ENCODE measurements at regions not wholly inside any gene's neighbourhood (a gene's known extent, or its start where the extent isn't known, plus 50 kb on each side); places are given as distances from the start of the nearest gene placed in this dataset.

DNA sequence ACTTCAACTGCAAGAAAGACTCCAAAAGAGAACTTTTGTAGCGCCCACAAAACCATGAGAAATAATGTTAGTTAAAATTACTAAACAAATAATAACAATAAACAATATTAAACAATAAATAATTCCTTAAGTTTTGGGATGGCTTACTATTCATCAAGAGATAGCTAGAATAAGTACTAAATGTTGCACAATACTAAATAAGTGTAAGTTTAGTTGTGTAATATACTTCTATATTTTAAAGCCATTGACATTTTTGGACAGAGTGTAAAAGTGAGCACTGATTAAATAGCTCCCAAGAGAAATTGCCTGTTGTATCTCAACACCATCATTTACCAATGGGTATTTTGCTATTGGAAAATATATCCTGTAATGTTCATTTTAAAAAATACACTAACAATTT is 166.7 kb downstream of the ALG10 start:
- no peaks in the 10 kb centered on the region for H3K36me3 ChIP-seq (ENCODE audit: insufficient read depth, low read length)
- H3K27ac ChIP-seq (ENCODE audit: low read depth, low read length): no peak overlapping the region
- no peak overlapping the region for H3K4me3 ChIP-seq (ENCODE audit: low read depth, low read length)
- H3K4me1 ChIP-seq (ENCODE audit: control insufficient read depth, insufficient read depth, low read length, unreplicated experiment): no peaks in the 10 kb centered on the region
- no peaks in the 10 kb centered on the region for H3K79me2 ChIP-seq (ENCODE audit: control insufficient read depth, insufficient read depth, low read length, unreplicated experiment)
- no peaks in the 10 kb centered on the region for H3K27me3 ChIP-seq (ENCODE audit: insufficient read depth, low read length)
- H2AFZ ChIP-seq (ENCODE audit: low read length, unreplicated experiment): no peak overlapping the region

DNA sequence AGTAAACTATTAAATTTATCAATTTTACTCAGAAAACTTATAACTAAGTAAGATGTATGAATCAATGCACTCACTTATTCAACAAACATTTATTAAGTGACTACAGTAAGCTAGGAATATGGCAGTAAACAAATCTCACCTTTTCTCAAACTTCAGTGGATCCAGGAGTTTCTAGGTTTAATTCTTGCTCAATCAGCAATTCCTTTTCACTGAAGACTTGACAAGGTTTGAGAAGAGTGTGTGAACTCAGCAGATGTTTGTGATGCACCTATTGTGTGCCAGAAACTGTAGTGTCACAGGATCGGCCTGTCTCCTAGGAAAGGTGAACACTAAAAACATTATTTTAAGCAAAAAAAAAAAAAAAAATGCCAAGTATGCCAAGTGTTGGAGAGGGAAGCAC is 167.8 kb downstream of the ALG10 start:
- no peaks in the 10 kb centered on the region for H3K79me2 ChIP-seq (ENCODE audit: control insufficient read depth, insufficient read depth, low read length, unreplicated experiment)
- no peaks in the 10 kb centered on the region for H3K27me3 ChIP-seq (ENCODE audit: insufficient read depth, low read length)
- H3K4me3 ChIP-seq (ENCODE audit: low read depth, low read length): no peak overlapping the region
- H3K36me3 ChIP-seq (ENCODE audit: insufficient read depth, low read length): no peaks in the 10 kb centered on the region
- no peak overlapping the region for H2AFZ ChIP-seq (ENCODE audit: low read length, unreplicated experiment)
- H3K4me1 ChIP-seq (ENCODE audit: control insufficient read depth, insufficient read depth, low read length, unreplicated experiment): no peaks in the 10 kb centered on the region
- no peak overlapping the region for H3K27ac ChIP-seq (ENCODE audit: low read depth, low read length)

DNA sequence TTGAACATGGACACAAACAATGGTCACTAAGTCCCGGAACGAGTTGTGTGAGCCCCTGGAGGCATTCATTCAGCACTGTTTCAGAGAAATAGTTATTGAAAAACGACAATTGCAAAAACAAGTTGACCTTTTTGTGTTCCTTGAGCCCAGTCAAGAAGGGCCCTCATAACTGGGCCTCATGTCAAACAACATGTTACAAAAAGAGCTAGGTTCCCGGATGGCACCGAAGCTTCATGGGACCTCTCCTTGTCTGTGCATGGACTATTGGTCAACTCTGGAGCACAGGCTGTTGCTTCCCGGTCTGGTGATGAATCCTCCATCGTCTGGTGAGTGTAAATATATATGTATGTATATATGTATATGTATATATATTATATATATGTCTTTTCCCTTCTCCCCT is 176.6 kb downstream of the ALG10 start:
- Histone ChIP-seq H2AFZ (ENCODE audit: low read length, unreplicated experiment) (no peak overlapping the region), H3K27me3 (ENCODE audit: insufficient read depth, low read length) (no peaks in the 10 kb centered on the region), H3K4me1 (ENCODE audit: control insufficient read depth, insufficient read depth, low read length, unreplicated experiment) (no peaks in the 10 kb centered on the region), H3K4me3 (ENCODE audit: low read depth, low read length) (no peak overlapping the region), H3K36me3 (ENCODE audit: insufficient read depth, low read length) (no peaks in the 10 kb centered on the region), H3K27ac (ENCODE audit: low read depth, low read length) (no peak overlapping the region), H3K79me2 (ENCODE audit: control insufficient read depth, insufficient read depth, low read length, unreplicated experiment) (no peaks in the 10 kb centered on the region)

DNA sequence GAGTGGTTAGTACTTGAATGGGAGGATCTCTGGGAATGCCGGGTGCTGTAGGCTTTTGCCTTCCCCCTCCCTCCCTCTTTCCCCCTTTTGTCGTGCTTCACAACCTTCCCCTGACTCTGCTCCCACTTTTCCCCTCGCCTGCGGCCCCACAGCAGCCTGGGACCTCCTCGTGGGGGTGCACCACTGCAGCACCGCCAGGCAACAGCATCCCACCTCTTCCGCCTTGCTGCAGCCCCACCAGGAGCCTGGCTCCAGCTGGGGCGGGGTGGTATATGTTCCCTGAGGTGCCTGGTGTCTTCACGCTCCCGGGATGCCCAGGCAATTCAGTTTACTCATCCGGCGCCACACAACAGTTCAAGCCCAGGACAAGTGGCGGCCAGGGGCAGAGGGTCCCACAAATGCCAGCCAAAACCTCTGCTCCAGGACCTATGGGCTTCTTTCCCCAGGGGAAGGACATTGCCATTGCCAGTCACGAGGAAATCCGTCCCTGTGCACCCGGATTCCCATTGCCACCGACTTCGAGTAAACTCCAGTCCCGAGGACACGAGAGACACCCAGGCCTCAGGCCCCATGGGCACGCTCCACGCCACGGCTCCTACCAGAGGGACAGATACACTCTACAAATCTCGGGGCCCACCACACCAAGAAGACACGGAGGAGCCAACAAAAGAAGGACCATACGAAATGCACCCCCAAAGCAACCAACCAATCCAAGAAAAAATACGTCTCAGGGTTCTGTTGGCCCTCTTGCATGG is 181.7 kb downstream of the ALG10 start:
- Histone ChIP-seq H3K27me3 (ENCODE audit: insufficient read depth, low read length) (no peaks in the 10 kb centered on the region), H2AFZ (ENCODE audit: low read length, unreplicated experiment) (no peak overlapping the region), H3K4me3 (ENCODE audit: low read depth, low read length) (no peak overlapping the region), H3K79me2 (ENCODE audit: control insufficient read depth, insufficient read depth, low read length, unreplicated experiment) (no peaks in the 10 kb centered on the region), H3K4me1 (ENCODE audit: control insufficient read depth, insufficient read depth, low read length, unreplicated experiment) (no peaks in the 10 kb centered on the region), H3K36me3 (ENCODE audit: insufficient read depth, low read length) (no peaks in the 10 kb centered on the region), H3K27ac (ENCODE audit: low read depth, low read length) (no peak overlapping the region)

DNA sequence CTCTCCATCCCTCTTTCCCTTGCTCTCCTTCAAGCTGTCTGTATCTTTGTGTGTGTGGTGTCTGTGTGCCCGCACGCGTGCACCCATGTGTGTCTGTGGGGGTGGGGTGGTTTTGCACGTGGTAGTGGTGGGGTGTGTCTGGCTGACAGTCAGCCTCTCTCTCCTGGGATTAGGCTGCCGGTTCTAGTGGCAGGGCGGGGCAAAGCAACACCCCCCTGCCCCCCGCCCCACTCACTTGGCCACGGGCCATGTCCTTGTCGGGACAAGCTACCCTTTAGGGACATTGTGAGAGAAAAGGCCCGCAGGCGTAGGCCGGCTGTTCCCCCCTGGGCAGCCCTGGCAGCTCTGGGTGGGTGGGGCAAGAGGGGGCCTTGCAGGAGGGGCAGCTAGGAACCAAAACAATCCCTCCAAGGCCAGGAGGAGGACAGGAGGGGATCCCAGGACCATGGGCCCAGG is 182.6 kb downstream of the ALG10 start:
- Histone ChIP-seq H2AFZ (ENCODE audit: low read length, unreplicated experiment) (no peak overlapping the region), H3K79me2 (ENCODE audit: control insufficient read depth, insufficient read depth, low read length, unreplicated experiment) (no peaks in the 10 kb centered on the region), H3K4me3 (ENCODE audit: low read depth, low read length) (no peak overlapping the region), H3K27ac (ENCODE audit: low read depth, low read length) (no peak overlapping the region), H3K36me3 (ENCODE audit: insufficient read depth, low read length) (no peaks in the 10 kb centered on the region), H3K27me3 (ENCODE audit: insufficient read depth, low read length) (no peaks in the 10 kb centered on the region), H3K4me1 (ENCODE audit: control insufficient read depth, insufficient read depth, low read length, unreplicated experiment) (no peaks in the 10 kb centered on the region)

DNA sequence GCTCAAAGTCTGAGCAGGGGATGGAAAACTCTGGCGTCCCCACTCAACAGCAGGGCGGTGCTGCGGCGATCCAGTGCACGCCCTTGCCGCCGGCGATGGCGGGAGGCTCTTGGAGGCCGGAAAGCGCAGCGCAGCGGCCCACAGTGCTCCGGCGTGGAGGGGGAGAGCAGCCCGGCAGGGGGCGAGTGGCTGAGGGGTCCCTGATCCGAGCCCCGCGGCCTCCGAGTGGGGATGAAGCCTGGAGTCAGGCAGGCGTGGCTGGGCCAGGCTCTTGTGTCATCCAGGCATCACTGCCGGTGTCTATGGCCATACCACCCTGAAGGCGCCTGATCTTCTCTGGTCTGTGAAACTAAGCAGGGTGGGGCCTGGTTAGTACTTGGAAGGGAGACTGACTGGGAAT is 183.1 kb downstream of the ALG10 start:
- H3K27ac ChIP-seq (ENCODE audit: low read depth, low read length): no peak overlapping the region
- H2AFZ ChIP-seq (ENCODE audit: low read length, unreplicated experiment): no peak overlapping the region
- no peak overlapping the region for H3K4me3 ChIP-seq (ENCODE audit: low read depth, low read length)
- H3K79me2 ChIP-seq (ENCODE audit: control insufficient read depth, insufficient read depth, low read length, unreplicated experiment): no peaks in the 10 kb centered on the region
- H3K4me1 ChIP-seq (ENCODE audit: control insufficient read depth, insufficient read depth, low read length, unreplicated experiment): no peaks in the 10 kb centered on the region
- no peaks in the 10 kb centered on the region for H3K36me3 ChIP-seq (ENCODE audit: insufficient read depth, low read length)
- no peaks in the 10 kb centered on the region for H3K27me3 ChIP-seq (ENCODE audit: insufficient read depth, low read length)

DNA sequence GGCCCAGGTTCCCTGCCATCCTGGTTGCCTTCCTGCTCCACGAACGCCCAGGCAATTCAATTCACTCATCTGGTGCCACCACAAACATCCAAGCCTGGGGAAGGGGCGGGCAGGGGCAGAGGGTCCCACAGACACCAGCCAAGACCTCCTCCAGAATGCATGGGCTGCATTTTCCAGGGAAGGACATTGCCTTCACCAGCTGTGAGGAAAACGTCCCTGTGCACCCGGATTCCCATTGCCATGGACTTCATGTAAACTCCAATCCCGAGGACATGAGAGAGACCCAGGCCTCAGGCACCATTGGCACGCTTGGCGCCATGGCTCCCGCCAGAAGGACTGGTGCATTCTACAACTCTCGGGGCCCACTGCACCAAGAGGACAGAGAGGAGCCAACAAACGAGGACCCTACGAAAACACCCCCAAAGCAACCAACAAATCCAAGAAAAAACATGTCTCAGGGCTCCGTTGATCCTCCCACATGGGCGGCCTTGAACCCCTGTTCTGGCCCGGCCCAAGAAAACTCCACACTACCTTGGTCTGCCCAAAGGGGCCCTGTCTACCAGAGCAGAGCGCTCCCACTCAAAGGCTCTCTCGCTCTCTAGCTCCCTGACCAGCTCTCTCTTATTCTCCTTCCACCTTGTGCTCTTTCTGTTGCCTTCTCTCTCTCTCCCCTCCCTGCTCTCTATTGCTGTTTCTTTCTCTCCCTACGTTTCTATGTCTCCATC is 183.9 kb downstream of the ALG10 start:
- no peaks in the 10 kb centered on the region for H3K79me2 ChIP-seq (ENCODE audit: control insufficient read depth, insufficient read depth, low read length, unreplicated experiment)
- no peak overlapping the region for H2AFZ ChIP-seq (ENCODE audit: low read length, unreplicated experiment)
- no peaks in the 10 kb centered on the region for H3K4me1 ChIP-seq (ENCODE audit: control insufficient read depth, insufficient read depth, low read length, unreplicated experiment)
- no peak overlapping the region for H3K27ac ChIP-seq (ENCODE audit: low read depth, low read length)
- no peaks in the 10 kb centered on the region for H3K36me3 ChIP-seq (ENCODE audit: insufficient read depth, low read length)
- no peak overlapping the region for H3K4me3 ChIP-seq (ENCODE audit: low read depth, low read length)
- no peaks in the 10 kb centered on the region for H3K27me3 ChIP-seq (ENCODE audit: insufficient read depth, low read length)

DNA sequence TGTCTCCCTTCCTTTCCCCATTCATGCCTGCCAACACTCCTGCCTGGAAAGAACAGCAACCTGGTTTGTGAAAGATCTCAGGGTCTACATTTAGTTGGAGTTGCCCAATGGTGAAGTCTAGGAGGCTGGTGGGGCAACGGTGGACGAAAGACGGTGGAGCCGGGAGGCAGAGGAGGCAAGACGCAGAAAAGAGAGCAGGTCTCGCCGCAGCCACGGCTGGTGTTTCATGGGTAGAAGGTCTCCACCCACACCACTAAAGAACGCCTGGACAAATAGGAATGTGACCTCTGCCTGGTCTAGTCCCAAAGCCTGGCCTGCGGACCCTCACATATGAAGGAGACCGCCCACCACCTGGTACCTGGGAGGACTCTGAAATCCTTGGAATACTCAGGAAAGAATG is 185.6 kb downstream of the ALG10 start:
- no peak overlapping the region for H3K4me3 ChIP-seq (ENCODE audit: low read depth, low read length)
- H3K27ac ChIP-seq (ENCODE audit: low read depth, low read length): no peak overlapping the region
- H3K27me3 ChIP-seq (ENCODE audit: insufficient read depth, low read length): no peaks in the 10 kb centered on the region
- no peaks in the 10 kb centered on the region for H3K4me1 ChIP-seq (ENCODE audit: control insufficient read depth, insufficient read depth, low read length, unreplicated experiment)
- H2AFZ ChIP-seq (ENCODE audit: low read length, unreplicated experiment): no peak overlapping the region
- no peaks in the 10 kb centered on the region for H3K36me3 ChIP-seq (ENCODE audit: insufficient read depth, low read length)
- no peaks in the 10 kb centered on the region for H3K79me2 ChIP-seq (ENCODE audit: control insufficient read depth, insufficient read depth, low read length, unreplicated experiment)

DNA sequence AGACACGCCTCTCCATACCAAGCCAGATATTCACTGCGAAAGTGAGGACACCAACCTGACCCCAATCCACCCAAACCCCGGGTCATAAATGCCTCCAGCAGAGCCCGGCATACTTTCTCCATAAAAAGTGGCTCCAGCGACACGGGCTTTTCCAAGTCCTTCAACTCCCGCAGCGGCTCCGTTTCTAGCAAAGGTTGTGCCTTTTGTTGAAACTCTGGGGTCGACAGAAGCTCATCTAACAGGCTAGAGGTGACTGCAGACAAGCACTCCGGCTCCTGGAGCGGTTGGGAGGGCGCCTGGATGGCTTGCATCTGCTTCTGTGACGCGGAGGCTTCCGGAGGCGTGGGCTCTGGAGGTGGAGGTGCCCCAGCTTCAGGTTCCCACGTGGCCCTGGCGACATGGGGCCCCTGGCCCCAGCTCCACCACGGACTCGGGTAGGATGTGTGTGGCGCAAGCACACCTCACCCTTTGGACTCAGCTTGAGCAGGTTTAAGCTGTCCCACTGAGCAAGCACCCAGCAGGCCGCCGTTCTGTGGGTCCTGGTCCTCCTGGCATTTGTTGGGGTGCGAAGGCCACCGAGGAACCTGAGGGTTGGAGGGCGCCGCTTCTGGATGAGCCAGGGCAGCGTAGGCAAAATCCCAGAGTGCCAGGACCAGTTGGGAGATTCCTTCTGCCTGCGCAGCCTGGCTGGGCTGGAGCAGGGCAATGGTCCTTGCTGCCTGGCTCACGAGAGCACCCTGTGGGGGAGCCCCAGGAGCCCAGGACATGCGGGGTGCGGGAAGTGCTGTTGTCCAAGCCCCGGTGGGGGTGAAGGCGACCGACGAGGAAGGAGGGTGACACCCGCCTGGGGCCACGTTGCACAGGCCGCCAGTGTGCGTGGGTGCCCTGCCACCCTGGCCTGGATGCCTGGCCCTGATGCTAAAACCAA is 186.3 kb downstream of the ALG10 start:
- no peaks in the 10 kb centered on the region for H3K27me3 ChIP-seq (ENCODE audit: insufficient read depth, low read length)
- H3K4me3 ChIP-seq (ENCODE audit: low read depth, low read length): no peak overlapping the region
- no peaks in the 10 kb centered on the region for H3K79me2 ChIP-seq (ENCODE audit: control insufficient read depth, insufficient read depth, low read length, unreplicated experiment)

DNA sequence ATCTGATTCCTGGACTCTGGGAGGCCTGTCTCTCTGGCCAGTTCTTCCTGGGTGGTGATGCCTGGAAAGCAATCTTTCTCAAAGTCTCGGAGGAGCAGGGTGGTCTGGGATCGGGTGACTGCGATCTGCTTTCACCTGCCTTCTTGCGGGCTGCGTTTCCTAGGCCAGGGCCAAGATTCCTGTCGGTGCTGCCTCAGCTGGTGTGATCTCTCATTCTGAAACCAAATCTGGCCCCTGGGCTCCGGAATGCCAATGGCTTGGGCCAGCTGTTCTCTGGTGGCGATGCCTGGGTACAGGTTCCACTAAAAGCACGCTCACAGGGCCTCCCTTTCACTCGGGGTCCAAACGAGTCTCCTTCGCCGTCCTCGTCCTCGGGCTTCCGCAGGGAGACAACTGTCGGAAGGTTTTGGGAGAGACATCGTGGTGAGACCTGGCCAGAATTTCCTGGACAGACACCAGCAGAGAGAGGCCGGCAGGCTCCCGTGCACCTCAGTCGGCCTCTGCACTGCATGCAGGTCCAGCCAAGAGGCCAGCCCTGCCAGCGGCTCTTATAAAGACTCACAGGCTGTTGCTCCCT is 187.1 kb downstream of the ALG10 start:
- Histone ChIP-seq H3K27me3 (ENCODE audit: insufficient read depth, low read length) (no peaks in the 10 kb centered on the region), H3K27ac (ENCODE audit: low read depth, low read length) (no peak overlapping the region)

More for the DNA sequence above, 186.3 kb downstream of the ALG10 start:
- no peaks in the 10 kb centered on the region for H3K36me3 ChIP-seq (ENCODE audit: insufficient read depth, low read length)
- no peaks in the 10 kb centered on the region for H3K4me1 ChIP-seq (ENCODE audit: control insufficient read depth, insufficient read depth, low read length, unreplicated experiment)
- H2AFZ ChIP-seq (ENCODE audit: low read length, unreplicated experiment): no peak overlapping the region
- H3K27ac ChIP-seq (ENCODE audit: low read depth, low read length): no peak overlapping the region

More for the DNA sequence above, 187.1 kb downstream of the ALG10 start:
- Histone ChIP-seq H3K36me3 (ENCODE audit: insufficient read depth, low read length) (no peaks in the 10 kb centered on the region), H2AFZ (ENCODE audit: low read length, unreplicated experiment) (no peak overlapping the region), H3K4me3 (ENCODE audit: low read depth, low read length) (no peak overlapping the region), H3K79me2 (ENCODE audit: control insufficient read depth, insufficient read depth, low read length, unreplicated experiment) (no peaks in the 10 kb centered on the region), H3K4me1 (ENCODE audit: control insufficient read depth, insufficient read depth, low read length, unreplicated experiment) (no peaks in the 10 kb centered on the region)

Measured in ACC112 (cell line).